Fibroblast of lung (primary cell): ENCODE measurements at regions not wholly inside any gene's neighbourhood (a gene's known extent, or its start where the extent isn't known, plus 50 kb on each side); places are given as distances from the start of the nearest gene placed in this dataset.
A peak's percentile ranks its signal among the peaks of the same experiment; 100 is the strongest.

Experiments
- DNase-seq, 2 donors: peaks; one replicate each; pipeline versions ENCODE4 v3.0.0 to v3.0.0-alpha.2; 2010; ENCODE audit warnings: low read depth in 2 of 2
- H2AFZ ChIP-seq: 2 replicates; pipeline ENCODE4 v1.5.1; 2012; ENCODE audit warnings: low read length, control low read depth, inconsistent platforms
- H3K27ac ChIP-seq: 2 replicates; pipeline ENCODE4 v1.5.1; 2011; ENCODE audit warnings: low read length, control low read depth; ENCODE audit not compliant: insufficient read depth
- H3K27me3 ChIP-seq: 2 replicates; pipeline ENCODE4 v1.5.1; 2011; ENCODE audit warnings: mild to moderate bottlenecking, low read length; ENCODE audit not compliant: control insufficient read depth, insufficient read depth
- H3K36me3 ChIP-seq: 2 replicates; pipeline ENCODE4 v1.5.1; 2011; ENCODE audit warnings: low read length; ENCODE audit not compliant: control insufficient read depth, insufficient read depth
- H3K4me1 ChIP-seq: 2 replicates; pipeline ENCODE4 v1.5.1; 2011; ENCODE audit warnings: low read length; ENCODE audit not compliant: control insufficient read depth, insufficient read depth; ENCODE audit errors: extremely low read depth
- H3K4me2 ChIP-seq: 2 replicates; pipeline ENCODE4 v1.5.1; 2011; ENCODE audit warnings: low read length, control low read depth; ENCODE audit not compliant: insufficient read depth; ENCODE audit errors: extremely low read depth
- H3K4me3 ChIP-seq, 4 experiments: fragments of 200-600 bp in 1 of 4; sonication (generic) in 1 of 4; replicated peaks in 1 of 4; 2 replicates each; pipeline ENCODE4 v1.5.1; 2011 to 2016; ENCODE audit warnings: low read length in 4 of 4, low read depth in 3 of 4, mild to moderate bottlenecking in 3 of 4, control low read depth in 2 of 4, inconsistent platforms in 1 of 4, mixed read lengths in 1 of 4; ENCODE audit not compliant: insufficient read depth in 1 of 4; ENCODE audit errors: control extremely low read depth in 1 of 4
- H3K79me2 ChIP-seq: 2 replicates; pipeline ENCODE4 v1.5.1; 2012; ENCODE audit warnings: mild to moderate bottlenecking, low read length, inconsistent platforms; ENCODE audit not compliant: control insufficient read depth, insufficient read depth
- H3K9ac ChIP-seq: 2 replicates; pipeline ENCODE4 v1.5.1; 2011; ENCODE audit warnings: mild to moderate bottlenecking, low read length, control low read depth; ENCODE audit not compliant: insufficient read depth
- H3K9me3 ChIP-seq: 2 replicates; pipeline ENCODE4 v1.5.1; 2012; ENCODE audit warnings: low read depth, low read length; ENCODE audit not compliant: control insufficient read depth, insufficient read depth
- H4K20me1 ChIP-seq: 2 replicates; pipeline ENCODE4 v1.5.1; 2011; ENCODE audit warnings: low read length; ENCODE audit not compliant: control insufficient read depth, insufficient read depth; ENCODE audit errors: extremely low read depth
- EZH2 ChIP-seq: IDR thresholded peaks from 2 replicates; pipeline ENCODE4 v1.5.1; 2012; ENCODE audit warnings: low read length, control low read depth, mild to moderate bottlenecking; ENCODE audit errors: missing control alignments
- TF ChIP-seq, protein P1 (sequence below), 2 donors: IDR thresholded peaks in 1 of 2; conservative IDR thresholded peaks in 1 of 2; 1 replicate in 1 of 2; 2 replicates in 1 of 2; pipeline ENCODE4 v1.5.1; 2011 to 2012; ENCODE audit warnings: low read length in 2 of 2, control low read depth in 1 of 2, inconsistent platforms in 1 of 2, low read depth in 1 of 2, mild to moderate bottlenecking in 1 of 2

DNA sequence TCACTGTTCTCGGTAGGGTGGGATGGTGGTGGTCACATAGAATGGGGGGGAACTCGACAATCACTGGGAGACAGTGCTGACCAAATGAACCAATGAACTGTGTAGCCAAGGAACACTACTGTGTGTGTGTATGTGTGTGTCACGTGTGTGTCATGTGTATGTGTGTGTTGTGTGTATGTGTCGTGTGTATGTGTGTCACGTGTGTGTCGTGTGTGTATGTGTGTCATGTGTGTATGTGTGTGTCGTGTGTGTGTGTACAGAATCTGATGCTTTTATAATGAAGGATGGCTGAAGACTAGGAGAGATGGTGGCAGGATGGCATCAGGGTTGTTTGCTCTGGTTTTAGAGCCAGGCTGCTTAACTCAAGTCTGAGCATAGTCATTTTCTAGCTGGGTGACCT, 99.1 kb upstream of the DUSP22 start:
- no peak overlapping the region for H3K27ac ChIP-seq
- H3K36me3 ChIP-seq, result no peaks in the 10 kb centered on the region
- H3K9me3 ChIP-seq, result no peaks in the 10 kb centered on the region
- no peaks in the 10 kb centered on the region for H3K79me2 ChIP-seq
- no peak for TF ChIP-seq EZH2
- TF ChIP-seq, protein P1, sequence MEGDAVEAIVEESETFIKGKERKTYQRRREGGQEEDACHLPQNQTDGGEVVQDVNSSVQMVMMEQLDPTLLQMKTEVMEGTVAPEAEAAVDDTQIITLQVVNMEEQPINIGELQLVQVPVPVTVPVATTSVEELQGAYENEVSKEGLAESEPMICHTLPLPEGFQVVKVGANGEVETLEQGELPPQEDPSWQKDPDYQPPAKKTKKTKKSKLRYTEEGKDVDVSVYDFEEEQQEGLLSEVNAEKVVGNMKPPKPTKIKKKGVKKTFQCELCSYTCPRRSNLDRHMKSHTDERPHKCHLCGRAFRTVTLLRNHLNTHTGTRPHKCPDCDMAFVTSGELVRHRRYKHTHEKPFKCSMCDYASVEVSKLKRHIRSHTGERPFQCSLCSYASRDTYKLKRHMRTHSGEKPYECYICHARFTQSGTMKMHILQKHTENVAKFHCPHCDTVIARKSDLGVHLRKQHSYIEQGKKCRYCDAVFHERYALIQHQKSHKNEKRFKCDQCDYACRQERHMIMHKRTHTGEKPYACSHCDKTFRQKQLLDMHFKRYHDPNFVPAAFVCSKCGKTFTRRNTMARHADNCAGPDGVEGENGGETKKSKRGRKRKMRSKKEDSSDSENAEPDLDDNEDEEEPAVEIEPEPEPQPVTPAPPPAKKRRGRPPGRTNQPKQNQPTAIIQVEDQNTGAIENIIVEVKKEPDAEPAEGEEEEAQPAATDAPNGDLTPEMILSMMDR (conservative IDR thresholded peaks at IDR 0.05 in 1 of 2, IDR thresholded peaks at IDR 0.05 in 1 of 2; ENCODE audit: low read depth in 1 of 2, low read length in 2 of 2), result no peak
- no peaks in the 10 kb centered on the region for H3K4me1 ChIP-seq
- no peak overlapping the region for H3K9ac ChIP-seq
- no peaks in the 10 kb centered on the region for H4K20me1 ChIP-seq
- no peak overlapping the region for H3K4me3 ChIP-seq
- H2AFZ ChIP-seq, result no peak overlapping the region
- DNase-seq, result no peak
- H3K27me3 ChIP-seq, result no peaks in the 10 kb centered on the region
- no peak overlapping the region for H3K4me2 ChIP-seq

DNA sequence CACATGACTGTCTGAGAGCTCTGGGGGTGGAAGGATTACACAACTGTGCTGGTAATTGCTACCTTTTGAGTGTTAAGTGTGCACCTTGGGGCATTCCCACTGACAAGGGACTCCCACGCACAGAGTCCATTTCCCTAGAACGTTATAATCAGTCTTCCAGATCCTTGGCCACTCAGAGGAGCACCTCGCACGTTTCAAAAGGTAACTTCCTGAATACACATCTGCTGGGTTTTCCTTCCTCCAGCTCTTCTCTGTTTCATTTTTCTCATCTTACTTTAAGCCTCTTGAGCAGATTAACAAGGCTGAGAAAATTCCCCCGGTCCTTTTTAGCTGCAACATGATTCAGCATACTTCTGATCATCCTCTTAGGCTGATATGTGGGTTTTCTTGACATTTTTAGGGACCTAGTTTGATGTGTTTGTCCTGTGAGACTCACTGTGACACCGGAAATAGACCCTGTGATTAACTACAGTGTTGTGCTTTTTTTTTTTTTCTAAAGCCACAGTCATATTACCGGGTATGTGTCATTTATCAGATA, 98.4 kb upstream of the DUSP22 start:
- no peak for DNase-seq
- TF ChIP-seq, protein P1 (conservative IDR thresholded peaks at IDR 0.05 in 1 of 2, IDR thresholded peaks at IDR 0.05 in 1 of 2; ENCODE audit: low read depth in 1 of 2, low read length in 2 of 2), result no peak
- no peak for TF ChIP-seq EZH2

GRCh38 chr6:195861-196360, 96.4 kb upstream of the DUSP22 start:
- H3K27ac ChIP-seq, result no peak overlapping the region
- H4K20me1 ChIP-seq, result no peaks in the 10 kb centered on the region
- no peak overlapping the region for H3K4me3 ChIP-seq
- H3K9me3 ChIP-seq, result no peaks in the 10 kb centered on the region
- TF ChIP-seq, protein P1 (conservative IDR thresholded peaks at IDR 0.05 in 1 of 2, IDR thresholded peaks at IDR 0.05 in 1 of 2; ENCODE audit: low read depth in 1 of 2, low read length in 2 of 2), result no peak
- no peak for TF ChIP-seq EZH2
- H3K36me3 ChIP-seq, result no peaks in the 10 kb centered on the region
- no peaks in the 10 kb centered on the region for H3K79me2 ChIP-seq
- no peaks in the 10 kb centered on the region for H3K27me3 ChIP-seq
- no peaks in the 10 kb centered on the region for H3K4me1 ChIP-seq
- H3K9ac ChIP-seq, result no peak overlapping the region
- H3K4me2 ChIP-seq, result no peak overlapping the region
- peak; percentile 23 to 42 for DNase-seq
- H2AFZ ChIP-seq, result no peak overlapping the region

More for the DNA sequence above, 98.4 kb upstream of the DUSP22 start:
- H3K36me3 ChIP-seq, result no peaks in the 10 kb centered on the region
- H3K79me2 ChIP-seq, result no peaks in the 10 kb centered on the region
- H3K27ac ChIP-seq, result no peak overlapping the region
- no peaks in the 10 kb centered on the region for H3K9me3 ChIP-seq
- no peaks in the 10 kb centered on the region for H3K27me3 ChIP-seq
- no peaks in the 10 kb centered on the region for H4K20me1 ChIP-seq
- H3K9ac ChIP-seq, result no peak overlapping the region
- H3K4me1 ChIP-seq, result no peaks in the 10 kb centered on the region
- no peak overlapping the region for H3K4me2 ChIP-seq
- no peak overlapping the region for H3K4me3 ChIP-seq
- no peak overlapping the region for H2AFZ ChIP-seq
